ENCODE measurements at regions not wholly inside any gene's neighbourhood (a gene's known extent, or its start where the extent isn't known, plus 50 kb on each side); places are given as distances from the start of the nearest gene placed in this dataset.
"Not testable (repeated sequence)": the region's sequence is repeated elsewhere in the genome, so short reads cannot be mapped to it uniquely, and the experiment has no call there.

DNA sequence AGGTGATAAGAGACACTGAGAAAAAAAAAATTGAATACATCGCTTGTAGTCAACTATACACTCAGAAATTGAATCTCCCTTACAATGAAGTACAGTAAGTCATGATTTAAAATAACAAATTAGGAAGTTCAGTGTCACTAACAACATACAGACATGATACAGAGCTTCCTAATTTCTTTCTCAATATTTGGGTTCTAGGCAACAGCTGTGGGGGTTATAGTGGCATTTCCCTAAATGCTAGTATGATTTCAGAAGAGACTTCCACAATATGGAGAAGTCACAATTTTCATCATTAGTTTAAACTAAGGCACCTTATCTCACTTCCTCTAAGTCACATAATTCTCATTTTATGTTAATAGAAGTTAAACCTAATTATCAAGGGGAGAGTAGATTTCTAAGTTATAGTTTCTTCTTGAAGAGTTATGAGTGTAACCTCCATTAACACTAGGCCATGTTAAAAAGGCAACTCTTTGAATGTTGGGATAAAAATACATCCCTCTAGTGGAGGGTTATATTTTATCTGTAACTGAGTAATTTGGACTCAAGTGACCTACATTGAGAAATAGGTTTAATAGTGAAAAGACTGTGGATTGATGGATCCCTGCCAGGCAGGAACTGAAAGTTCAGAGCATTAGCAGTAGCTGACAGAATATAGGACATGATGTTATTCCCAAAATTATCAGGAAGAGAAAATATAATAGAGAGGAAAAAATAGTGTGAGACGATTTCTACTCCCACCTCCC lies 286.0 kb upstream of the SUCLG2 start:
- no peak for DNase-seq

DNA sequence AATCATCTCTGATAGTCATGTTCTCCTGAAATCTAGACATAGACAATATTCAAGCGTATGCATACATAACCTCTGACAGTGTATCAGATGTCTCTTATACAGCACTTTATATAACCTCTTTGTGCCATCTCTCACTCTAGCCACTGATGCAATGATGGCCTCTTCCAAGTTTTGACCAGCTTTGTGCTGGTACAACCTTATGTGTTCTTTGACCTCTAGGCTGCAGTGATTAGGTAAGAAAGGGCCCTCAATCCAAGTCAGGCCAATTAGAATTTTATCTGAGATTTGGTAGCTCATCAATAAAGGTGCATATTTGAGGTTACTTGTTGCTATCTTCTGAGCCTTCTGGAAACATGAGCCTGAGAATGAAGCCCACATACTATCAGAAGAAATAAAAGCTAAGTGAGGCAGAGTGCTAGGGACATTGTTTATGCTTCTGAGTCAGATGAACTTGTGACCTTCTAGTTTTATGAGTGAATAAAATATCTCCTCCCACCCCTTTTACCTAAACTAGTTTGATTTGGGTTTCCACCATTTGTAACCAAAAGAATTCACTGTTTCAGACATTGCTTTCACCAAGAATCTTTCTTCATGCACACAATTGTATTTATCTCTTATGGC lies 283.2 kb upstream of the SUCLG2 start:
- DNase-seq: no peak

DNA sequence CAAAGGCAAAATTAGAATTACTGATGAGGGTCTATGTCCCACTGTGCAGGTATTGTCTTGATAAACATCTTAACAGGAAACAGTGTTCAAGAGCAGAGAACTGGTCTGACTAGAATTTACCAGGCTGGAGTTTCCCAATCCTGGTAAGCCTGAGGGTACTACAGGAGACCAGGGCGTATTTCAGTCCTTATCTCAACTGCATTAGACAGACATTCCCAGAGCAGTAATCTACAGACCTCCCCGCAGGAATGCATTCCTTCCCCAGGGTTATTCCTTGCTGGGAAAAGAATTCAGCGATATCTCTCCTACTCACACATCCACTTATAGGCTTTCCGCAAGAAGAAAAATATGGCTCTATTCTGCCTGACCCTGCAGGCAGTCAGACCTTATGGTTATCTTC lies 276.0 kb upstream of the SUCLG2 start:
- not testable (repeated sequence) for DNase-seq

DNA sequence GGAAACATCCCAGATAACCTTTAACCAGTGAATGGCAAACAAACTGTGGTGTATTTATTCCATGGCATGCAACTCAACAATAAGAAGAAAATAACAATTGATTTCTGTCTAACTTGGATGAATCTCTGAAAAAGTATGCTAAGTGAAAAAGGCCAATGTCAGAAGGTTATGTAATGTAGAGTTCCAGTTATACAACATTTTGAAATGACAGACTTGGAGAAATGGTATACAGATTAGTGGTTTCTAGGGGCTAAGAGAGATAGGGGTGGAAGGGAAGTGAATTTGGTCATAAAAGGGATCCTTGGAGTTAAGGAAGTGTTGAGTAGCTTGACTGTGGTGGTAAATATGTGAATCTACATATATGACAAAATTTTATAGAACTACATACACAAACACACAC lies 269.4 kb upstream of the SUCLG2 start:
- DNase-seq: no peak

DNA sequence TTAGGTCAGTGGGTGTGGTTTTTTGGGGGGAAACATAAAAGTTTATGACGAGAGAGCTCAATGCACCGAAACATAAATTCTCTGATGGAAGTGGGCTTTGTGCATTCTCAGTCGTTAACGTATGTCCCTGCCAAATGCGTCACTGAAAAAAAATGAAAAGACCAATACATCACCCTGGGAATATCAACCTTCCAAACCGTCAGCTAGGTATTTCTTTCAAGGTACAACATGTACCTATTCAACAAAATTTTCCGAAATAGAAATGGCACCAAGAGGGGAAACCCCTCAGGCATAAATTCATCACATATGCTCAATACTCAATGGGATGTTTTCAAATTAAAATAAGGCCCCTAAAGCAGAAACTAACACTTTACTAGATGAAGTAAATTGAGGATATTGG lies 266.6 kb upstream of the SUCLG2 start:
- no peak for DNase-seq

DNA sequence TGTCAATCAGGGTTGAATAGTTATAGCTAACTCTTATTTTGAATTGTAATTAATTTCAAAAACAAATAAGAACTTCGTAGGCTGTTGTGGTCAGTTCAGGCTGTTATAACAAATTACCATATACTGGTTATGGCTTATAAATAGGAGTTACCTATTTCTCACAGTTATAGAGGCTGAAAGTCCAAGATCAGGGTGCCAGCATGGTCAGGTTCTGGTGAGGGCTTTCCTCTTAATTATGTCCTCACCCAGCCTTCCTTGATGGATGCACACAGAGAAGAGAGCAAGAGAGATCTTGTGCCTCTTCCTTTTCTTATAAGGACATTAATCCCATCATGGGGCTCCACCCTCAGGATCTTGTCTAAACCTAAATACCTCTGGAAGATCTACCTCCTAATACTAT lies 265.9 kb upstream of the SUCLG2 start:
- no peak for DNase-seq

DNA sequence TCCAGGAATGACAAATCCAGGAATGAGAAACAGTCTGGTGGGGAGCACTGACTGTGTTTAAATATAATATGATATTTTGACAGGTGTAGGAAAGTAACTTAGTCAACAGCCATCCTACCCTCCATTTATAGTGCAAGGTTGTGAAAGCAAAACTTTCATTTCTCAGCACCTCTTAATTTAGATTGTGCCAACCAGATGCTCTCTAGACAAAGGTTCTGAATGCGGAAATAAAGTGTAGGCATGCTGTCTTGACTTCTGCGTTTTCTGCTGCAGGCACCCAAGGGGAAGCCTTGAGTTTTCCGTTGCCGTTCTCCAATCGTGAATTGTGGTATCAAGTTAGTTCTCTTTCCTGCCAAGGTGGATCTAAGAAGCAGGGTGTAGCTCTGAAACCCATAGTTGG lies 261.9 kb upstream of the SUCLG2 start:
- DNase-seq: no peak

DNA sequence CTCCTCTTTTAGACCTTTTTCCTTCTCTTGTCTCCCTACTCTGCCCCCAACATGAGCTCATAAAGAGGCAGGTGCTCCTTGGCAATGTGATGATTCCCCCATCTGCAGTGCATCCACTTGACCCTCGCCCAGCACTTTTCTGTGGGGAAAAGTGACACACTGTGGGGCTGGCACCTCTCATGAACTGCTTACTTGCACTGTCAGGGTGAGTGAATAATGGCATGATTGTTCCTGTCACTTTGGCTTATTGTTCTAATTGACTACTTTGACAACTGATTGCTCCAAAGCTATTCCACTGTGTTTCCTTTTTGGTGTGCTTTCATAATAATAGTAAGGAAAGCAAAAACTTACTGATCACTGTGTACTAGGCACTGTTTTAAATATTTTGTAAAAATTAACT lies 253.3 kb upstream of the SUCLG2 start:
- no peak for DNase-seq

DNA sequence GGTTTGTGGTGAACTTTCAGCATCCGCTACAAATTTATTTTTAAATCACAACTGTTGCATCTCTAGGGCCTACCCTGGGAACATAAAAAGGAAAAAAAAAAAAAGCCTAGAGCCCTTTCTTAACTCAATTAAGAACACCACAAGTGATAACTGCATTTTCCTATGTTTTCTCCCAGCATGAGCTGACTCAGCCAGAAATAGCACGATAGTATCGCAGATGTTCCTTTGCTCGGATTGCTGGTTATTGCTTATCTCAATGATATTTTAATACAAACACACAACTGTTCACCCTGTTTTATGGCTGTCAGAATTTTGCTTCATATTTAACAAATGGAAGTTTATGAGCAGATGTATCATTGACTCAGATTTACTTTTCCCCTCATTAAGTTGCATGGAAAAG lies 251.8 kb upstream of the SUCLG2 start:
- no peak for DNase-seq

DNA sequence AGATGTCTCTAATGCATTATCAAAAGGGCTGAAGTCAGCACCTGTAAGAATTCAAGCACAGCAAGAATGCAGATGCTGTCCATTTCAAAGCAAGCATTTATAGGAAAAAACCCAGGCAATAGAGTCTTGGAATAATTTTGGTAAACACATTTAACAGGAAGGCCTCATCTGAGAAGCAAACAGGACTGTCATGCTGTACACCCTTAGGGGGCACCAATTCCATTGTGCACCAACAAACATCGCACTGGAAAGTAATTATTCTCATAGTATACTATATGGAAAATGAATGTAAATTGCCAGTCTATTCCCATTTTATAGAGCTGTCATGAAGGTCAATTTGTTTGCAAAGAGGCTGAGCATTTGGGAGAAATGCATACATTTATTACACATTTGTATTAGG lies 247.3 kb upstream of the SUCLG2 start:
- no peak for DNase-seq

DNA sequence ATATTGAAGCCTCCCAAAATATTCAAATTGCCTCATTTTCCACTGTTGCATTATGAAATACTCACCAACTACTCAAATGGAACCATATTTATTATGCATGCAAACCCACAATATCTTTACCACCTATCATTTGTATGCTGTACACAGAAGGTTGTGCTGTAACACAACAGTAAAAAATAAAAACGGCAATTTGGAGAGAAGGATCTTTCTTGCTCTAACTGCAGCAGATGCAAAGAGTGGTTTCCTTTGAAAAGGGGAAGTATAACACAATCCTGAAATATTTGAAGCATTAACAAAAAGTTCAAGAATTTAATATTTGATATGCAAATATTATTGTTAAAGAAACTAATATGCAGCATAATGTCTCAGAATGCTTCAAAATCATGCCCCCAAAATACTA lies 244.5 kb upstream of the SUCLG2 start:
- DNase-seq: no peak

DNA sequence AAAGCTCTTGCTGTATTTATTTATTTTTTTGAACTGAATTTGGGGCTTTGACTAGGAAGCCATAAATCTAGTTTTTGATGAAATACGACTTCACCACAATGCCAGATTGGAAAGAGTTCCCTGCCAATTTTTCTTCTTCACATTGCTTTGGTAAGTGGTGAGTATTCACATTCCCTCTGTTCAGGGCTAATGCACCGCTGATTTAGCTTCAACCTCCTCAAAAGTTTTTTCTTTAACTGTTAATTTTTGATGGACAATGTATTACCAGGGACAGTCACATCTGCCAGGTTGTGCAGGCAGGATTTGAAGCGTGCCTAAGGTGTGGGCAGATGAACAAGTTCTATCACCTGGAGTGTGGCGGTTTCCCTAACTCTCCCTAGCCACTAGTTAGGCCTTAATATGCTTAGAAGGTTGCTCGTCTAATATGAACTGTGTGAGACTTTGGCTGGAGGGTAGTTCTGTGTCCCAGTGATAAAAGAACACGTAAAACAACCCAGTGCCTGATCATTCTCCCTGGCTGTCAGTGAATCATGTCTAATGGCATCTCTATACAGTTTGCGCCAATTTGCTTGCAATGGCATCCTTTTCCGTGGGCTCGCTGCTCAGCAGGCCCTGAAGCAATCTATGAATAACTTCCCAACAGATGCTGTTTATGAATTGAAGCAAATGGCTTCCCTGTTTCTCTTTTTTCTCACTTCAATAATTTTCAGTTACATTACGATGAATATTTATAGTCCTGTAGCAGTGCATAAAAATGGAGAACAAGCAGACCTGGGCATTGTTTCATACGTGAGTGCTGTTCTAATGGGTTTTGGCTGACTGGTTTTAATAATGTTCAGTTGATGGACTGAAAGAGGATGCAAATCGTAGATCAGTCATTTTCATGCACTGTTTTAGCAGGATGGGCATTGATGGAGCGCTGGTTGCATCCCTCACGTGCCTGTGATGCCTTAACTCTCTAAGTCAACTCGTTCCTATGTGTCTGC lies 243.2 kb upstream of the SUCLG2 start:
- DNase-seq: no peak

DNA sequence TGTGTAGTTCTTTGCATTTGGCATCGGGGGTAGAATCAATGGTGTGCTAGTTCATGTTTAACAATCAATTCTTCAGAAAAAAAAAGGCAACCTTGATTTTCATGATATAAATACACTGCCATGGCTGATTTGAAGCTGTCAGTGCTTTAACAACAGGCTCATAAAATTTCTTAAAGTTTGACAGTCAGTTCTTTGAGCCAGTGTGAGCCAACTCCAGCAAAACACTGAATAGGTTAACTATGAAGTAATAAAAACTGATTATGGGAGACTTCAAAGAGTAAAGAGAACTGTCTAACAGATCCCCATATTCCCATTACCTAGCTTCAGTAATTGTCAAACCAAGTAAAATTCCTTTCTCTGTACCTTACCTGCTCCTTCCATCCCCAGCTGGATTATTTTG lies 241.7 kb upstream of the SUCLG2 start:
- DNase-seq: no peak

DNA sequence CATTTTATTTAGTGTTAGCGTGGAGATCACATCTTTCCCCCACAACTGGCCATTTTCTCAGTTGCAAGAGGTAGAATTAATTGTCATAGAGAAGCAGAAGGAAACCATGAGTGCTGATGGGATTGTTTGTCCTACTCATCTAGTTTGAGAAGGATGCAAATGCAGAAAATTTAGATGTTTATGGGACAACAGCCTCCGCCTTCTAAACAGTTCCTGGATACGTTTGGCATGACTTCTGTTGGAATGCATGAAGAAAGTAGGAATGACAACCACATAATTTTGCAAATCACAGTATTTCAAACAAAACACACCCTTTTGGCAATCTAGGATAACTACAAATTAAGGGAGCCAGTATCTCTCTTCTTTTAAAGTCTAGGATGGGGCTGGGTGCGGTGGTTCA lies 240.1 kb upstream of the SUCLG2 start:
- DNase-seq: no peak

DNA sequence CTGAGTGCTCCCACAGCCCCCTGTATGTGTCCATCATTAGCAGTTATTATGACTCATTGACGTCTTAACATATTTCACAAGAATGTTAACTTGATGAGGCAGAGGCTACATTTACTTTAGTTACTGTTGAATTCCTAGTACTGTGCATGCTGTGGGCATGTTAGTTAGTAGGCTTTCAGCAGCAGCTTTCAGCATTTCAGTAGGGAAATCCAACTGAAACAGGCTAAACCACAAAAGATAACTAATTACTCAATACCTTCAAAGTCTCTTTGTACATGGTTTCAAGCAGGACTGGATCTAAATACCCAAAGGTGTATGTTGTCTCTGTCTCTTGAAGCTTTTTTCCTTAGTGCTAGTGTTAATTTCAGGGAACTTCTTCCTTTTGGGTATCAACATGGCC lies 229.9 kb upstream of the SUCLG2 start:
- no peak for DNase-seq

DNA sequence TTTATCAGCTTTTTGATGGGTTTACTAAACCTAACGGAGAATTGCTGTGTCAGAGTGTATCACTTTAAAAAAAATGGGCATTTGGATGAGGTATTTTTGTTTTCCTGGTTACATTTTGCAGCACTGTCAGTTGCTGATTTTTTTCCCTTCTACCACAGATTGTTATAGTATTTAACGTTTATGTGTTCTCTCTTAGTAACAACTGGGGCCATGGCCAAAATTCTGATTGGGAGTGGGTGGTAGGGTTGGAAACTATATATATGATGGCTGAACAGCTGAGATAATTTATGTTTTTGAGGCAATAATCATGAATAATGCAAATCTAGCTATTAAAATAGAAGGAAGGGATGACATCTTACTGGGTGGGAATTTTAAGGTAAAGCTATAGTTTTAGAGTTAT lies 229.4 kb upstream of the SUCLG2 start:
- no peak for DNase-seq

DNA sequence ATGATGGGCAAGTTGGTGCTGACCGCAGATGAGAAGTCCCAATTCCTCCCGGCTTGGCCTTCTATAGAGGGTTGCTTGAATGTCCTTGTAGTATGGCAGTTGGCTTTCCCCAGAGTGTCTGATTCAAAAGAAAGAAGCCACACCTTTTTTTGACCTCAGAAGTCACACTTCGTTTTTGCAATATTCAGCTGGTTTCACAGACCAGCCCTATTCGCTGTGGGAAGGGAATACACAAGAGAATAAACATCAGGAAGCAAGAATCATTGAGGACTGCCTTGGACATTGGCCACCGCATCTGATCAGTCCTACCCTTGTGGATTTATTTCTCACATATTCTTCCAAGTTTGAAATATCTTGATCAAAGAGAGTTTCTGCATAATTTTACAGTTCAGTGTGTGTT lies 228.6 kb upstream of the SUCLG2 start:
- DNase-seq: no peak

DNA sequence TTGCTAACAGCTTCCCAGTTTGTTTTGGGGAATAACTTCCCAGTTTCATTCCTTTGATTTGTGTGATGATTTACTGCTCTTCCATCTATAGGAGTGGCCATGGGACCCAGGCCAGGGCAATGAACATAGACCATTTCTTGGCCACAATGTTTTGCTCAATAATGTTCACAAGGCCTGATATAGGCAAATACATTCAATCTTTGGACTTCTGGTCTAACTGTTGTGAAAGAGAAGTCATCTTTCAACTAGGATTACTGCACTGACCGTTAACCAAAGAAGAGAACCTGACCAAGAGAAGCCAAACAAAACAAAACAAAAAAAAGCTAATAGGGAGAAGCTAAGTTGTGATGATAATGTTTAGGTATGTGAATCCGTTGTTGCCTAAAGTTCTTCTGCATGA lies 221.8 kb upstream of the SUCLG2 start:
- no peak for DNase-seq

DNA sequence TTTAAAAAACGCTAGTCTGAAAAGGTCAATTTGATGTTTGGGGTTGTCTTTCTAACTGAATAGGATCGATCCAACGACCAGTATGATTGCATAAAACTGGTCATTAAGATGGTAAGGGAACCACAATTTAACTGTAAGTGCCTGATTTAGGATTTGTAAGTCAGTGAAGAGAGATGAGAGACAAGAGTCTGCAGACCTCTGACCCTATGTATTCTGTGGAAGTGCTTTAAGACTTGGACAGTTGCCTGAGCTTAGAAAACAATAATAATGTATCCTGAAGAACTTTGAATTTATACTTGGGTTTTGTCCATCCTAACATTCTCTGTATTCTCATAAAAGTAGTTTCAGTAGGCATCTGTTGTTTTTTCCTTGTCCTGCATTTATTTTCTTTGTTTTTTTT lies 221.4 kb upstream of the SUCLG2 start:
- DNase-seq: no peak

DNA sequence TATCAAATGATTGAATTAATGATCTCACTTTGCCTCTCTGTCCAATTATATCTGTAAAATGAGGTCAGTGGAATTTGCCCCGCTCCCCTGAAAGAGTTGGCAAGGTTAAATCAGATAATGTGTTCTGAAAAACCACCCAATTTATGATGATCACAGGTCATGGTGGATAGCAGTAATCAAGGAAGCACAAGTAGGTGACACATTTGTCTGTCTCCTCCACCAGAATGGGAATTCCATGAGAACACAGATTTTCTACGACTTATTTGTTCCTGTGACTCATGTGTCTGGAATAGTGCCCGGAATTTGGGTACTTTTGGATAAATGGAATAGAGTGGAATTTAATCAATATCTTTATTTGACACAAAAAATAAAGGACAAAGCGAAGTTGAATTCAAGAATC lies 220.9 kb upstream of the SUCLG2 start:
- no peak for DNase-seq

DNA sequence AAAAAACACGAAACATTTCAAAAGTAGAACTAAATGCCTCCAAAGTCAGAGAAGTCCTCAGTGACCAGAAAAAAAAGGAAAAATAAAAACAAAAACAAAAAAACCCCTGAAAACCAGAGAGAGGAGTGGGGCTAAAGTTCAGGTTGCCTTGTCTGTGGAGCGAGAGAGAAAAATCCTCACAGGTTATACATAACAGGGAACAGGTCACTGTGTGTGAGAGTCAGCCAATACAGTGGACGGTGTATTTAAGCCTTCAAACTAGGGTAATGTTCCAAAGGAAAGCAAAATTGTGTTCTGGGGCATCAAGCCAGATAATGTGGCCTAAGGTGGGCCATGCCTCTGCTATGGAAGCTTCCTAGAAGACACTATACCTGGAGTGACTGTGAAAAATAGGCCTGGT lies 216.1 kb upstream of the SUCLG2 start:
- no peak for DNase-seq

DNA sequence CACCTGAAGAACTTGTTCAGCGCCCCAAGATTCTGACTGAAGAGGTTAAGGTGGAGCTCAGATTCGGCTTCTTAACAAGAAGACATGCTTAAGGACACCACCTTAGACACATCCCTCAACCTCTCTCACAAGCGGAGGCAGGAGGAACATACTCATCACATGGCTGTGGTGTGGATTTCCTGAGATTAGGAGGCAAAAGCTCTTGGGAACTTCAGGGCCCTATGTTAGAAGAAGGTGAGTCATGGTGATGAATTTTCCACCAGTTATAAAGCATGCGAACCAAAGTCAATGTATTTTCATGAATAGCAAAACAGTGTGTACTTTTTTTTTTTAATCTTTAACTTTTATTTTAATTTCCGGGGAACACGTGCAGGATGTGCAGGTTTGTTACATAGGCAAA lies 212.2 kb upstream of the SUCLG2 start:
- no peak for DNase-seq

DNA sequence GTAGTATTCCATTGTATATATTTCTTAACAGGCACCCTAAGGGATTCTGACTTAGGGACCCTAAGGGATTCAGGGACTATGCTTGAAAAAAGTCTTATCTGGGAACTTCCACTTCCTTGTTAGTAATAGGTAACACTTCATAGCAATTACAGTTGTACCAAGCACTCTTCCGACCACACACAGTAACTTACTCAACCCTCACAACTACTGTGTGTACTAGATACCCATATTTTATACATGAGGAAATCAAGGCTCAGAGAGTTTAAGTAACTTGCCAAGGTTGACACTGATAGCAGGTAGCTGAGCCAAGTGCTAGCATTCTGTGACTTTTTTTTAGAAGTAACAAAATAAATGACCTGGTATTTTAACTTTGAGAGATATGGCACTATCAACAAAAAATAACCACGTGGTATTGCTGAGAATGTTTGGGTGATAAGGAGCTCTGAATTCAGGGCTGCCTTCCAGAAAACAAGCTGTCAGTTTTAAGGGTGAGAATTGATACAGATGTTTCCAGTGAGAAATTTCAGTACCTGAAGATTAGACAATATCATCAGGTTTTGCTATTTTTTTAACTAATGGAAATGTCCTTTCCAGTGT lies 210.3 kb upstream of the SUCLG2 start:
- DNase-seq: no peak

DNA sequence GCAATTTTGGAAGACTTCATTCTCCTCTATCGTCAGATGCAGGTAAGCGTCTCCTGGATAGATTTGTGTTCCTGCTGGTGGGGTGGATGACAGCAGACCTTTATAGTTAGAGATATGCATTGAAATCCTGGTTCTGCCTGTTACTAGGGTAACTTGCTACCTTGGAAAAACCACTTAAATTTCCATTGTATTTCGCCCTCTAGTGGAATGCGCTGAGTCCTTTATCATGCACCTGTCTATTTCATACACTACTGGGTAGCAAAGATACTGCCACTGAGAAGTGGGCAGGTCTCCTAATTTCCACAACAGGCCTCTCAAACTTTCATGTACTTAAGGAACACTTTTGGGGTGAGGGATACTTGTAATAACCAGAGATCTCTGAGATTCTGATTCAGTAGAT lies 209.5 kb upstream of the SUCLG2 start:
- DNase-seq: no peak

Data from NCI-H2171 treated with DMSO at 0.1 percent for 48 hours (cell line).